ENCODE measurements at regions not wholly inside any gene's neighbourhood (a gene's known extent, or its start where the extent isn't known, plus 50 kb on each side); places are given as distances from the start of the nearest gene placed in this dataset.

- TF ChIP-seq, protein P1, sequence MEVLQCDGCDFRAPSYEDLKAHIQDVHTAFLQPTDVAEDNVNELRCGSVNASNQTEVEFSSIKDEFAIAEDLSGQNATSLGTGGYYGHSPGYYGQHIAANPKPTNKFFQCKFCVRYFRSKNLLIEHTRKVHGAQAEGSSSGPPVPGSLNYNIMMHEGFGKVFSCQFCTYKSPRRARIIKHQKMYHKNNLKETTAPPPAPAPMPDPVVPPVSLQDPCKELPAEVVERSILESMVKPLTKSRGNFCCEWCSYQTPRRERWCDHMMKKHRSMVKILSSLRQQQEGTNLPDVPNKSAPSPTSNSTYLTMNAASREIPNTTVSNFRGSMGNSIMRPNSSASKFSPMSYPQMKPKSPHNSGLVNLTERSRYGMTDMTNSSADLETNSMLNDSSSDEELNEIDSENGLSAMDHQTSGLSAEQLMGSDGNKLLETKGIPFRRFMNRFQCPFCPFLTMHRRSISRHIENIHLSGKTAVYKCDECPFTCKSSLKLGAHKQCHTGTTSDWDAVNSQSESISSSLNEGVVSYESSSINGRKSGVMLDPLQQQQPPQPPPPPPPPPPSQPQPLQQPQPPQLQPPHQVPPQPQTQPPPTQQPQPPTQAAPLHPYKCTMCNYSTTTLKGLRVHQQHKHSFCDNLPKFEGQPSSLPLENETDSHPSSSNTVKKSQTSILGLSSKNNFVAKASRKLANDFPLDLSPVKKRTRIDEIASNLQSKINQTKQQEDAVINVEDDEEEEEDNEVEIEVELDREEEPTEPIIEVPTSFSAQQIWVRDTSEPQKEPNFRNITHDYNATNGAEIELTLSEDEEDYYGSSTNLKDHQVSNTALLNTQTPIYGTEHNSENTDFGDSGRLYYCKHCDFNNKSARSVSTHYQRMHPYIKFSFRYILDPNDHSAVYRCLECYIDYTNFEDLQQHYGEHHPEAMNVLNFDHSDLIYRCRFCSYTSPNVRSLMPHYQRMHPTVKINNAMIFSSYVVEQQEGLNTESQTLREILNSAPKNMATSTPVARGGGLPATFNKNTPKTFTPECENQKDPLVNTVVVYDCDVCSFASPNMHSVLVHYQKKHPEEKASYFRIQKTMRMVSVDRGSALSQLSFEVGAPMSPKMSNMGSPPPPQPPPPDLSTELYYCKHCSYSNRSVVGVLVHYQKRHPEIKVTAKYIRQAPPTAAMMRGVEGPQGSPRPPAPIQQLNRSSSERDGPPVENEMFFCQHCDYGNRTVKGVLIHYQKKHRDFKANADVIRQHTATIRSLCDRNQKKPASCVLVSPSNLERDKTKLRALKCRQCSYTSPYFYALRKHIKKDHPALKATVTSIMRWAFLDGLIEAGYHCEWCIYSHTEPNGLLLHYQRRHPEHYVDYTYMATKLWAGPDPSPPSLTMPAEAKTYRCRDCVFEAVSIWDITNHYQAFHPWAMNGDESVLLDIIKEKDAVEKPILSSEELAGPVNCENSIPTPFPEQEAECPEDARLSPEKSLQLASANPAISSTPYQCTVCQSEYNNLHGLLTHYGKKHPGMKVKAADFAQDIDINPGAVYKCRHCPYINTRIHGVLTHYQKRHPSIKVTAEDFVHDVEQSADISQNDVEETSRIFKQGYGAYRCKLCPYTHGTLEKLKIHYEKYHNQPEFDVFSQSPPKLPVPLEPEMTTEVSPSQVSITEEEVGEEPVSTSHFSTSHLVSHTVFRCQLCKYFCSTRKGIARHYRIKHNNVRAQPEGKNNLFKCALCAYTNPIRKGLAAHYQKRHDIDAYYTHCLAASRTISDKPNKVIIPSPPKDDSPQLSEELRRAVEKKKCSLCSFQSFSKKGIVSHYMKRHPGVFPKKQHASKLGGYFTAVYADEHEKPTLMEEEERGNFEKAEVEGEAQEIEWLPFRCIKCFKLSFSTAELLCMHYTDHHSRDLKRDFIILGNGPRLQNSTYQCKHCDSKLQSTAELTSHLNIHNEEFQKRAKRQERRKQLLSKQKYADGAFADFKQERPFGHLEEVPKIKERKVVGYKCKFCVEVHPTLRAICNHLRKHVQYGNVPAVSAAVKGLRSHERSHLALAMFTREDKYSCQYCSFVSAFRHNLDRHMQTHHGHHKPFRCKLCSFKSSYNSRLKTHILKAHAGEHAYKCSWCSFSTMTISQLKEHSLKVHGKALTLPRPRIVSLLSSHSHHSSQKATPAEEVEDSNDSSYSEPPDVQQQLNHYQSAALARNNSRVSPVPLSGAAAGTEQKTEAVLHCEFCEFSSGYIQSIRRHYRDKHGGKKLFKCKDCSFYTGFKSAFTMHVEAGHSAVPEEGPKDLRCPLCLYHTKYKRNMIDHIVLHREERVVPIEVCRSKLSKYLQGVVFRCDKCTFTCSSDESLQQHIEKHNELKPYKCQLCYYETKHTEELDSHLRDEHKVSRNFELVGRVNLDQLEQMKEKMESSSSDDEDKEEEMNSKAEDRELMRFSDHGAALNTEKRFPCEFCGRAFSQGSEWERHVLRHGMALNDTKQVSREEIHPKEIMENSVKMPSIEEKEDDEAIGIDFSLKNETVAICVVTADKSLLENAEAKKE (CRISPR knock-in tag; IDR thresholded peaks at IDR 0.05) = no peak
- no peak for TF ChIP-seq ZNF331 (CRISPR knock-in tag; IDR thresholded peaks at IDR 0.05; ENCODE audit: low read depth)
- TF ChIP-seq CTCF (conservative IDR thresholded peaks at IDR 0.05; ENCODE audit: low read depth in 2 of 2) = no peak
- TF ChIP-seq, protein P2, sequence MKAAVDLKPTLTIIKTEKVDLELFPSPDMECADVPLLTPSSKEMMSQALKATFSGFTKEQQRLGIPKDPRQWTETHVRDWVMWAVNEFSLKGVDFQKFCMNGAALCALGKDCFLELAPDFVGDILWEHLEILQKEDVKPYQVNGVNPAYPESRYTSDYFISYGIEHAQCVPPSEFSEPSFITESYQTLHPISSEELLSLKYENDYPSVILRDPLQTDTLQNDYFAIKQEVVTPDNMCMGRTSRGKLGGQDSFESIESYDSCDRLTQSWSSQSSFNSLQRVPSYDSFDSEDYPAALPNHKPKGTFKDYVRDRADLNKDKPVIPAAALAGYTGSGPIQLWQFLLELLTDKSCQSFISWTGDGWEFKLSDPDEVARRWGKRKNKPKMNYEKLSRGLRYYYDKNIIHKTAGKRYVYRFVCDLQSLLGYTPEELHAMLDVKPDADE (IDR thresholded peaks at IDR 0.05) = no peak
- no peak for TF ChIP-seq EZH2phosphoT487 (IDR thresholded peaks at IDR 0.05; ENCODE audit: unreplicated experiment)
- TF ChIP-seq ZNF114 (CRISPR knock-in tag; IDR thresholded peaks at IDR 0.05) = no peak
- no peak for TF ChIP-seq STAT1 (IDR thresholded peaks at IDR 0.05; ENCODE audit: unreplicated experiment)
- TF ChIP-seq JUNB (IDR thresholded peaks at IDR 0.05; ENCODE audit: unreplicated experiment) = no peak
- no peak for TF ChIP-seq EZH2 (IDR thresholded peaks at IDR 0.05; ENCODE audit: low read depth, unreplicated experiment)
- TF ChIP-seq, protein P3, sequence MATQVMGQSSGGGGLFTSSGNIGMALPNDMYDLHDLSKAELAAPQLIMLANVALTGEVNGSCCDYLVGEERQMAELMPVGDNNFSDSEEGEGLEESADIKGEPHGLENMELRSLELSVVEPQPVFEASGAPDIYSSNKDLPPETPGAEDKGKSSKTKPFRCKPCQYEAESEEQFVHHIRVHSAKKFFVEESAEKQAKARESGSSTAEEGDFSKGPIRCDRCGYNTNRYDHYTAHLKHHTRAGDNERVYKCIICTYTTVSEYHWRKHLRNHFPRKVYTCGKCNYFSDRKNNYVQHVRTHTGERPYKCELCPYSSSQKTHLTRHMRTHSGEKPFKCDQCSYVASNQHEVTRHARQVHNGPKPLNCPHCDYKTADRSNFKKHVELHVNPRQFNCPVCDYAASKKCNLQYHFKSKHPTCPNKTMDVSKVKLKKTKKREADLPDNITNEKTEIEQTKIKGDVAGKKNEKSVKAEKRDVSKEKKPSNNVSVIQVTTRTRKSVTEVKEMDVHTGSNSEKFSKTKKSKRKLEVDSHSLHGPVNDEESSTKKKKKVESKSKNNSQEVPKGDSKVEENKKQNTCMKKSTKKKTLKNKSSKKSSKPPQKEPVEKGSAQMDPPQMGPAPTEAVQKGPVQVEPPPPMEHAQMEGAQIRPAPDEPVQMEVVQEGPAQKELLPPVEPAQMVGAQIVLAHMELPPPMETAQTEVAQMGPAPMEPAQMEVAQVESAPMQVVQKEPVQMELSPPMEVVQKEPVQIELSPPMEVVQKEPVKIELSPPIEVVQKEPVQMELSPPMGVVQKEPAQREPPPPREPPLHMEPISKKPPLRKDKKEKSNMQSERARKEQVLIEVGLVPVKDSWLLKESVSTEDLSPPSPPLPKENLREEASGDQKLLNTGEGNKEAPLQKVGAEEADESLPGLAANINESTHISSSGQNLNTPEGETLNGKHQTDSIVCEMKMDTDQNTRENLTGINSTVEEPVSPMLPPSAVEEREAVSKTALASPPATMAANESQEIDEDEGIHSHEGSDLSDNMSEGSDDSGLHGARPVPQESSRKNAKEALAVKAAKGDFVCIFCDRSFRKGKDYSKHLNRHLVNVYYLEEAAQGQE (IDR thresholded peaks at IDR 0.05; ENCODE audit: unreplicated experiment) = no peak
- no peak for TF ChIP-seq CREB1 (CRISPR knock-in tag; IDR thresholded peaks at IDR 0.05; ENCODE audit: low read depth)
- TF ChIP-seq NANOG (IDR thresholded peaks at IDR 0.05; ENCODE audit: borderline replicate concordance) = no peak
- no peak for TF ChIP-seq POLR2AphosphoS5 (IDR thresholded peaks at IDR 0.05; ENCODE audit: low read depth)
- Mint-ChIP-seq H3K9me3 (no peaks in the 10 kb centered on the region), H3K4me1 (no peaks in the 10 kb centered on the region), H3K27ac (no peak overlapping the region), H3K4me3 (no peak overlapping the region), H3K27me3 (ENCODE audit: insufficient read depth, low read depth, poor library complexity) (no peaks in the 10 kb centered on the region), H3K36me3 (ENCODE audit: low read depth) (no peaks in the 10 kb centered on the region)
- no peak for DNase-seq (ENCODE audit: low spot score)
- Histone ChIP-seq H3F3A (replicated peaks; ENCODE audit: low read depth) (no peaks in the 10 kb centered on the region), H3K9me2 (ENCODE audit: insufficient read depth) (no peaks in the 10 kb centered on the region), H3K4me2 (no peak overlapping the region), H3K4me3 (no peak overlapping the region), H3K4me1 (ENCODE audit: insufficient read depth) (no peaks in the 10 kb centered on the region), H3K27ac (ENCODE audit: low read depth) (no peak overlapping the region), H4K20me1 (replicated peaks; ENCODE audit: insufficient read depth) (no peaks in the 10 kb centered on the region), H2AFZ (no peak overlapping the region), H3K79me2 (replicated peaks; ENCODE audit: insufficient read depth) (no peaks in the 10 kb centered on the region), H3K27me3 (ENCODE audit: insufficient read depth) (no peaks in the 10 kb centered on the region), H3K36me3 (ENCODE audit: insufficient read depth) (no peaks in the 10 kb centered on the region)
- no peak for ATAC-seq
Observed at GRCh38 chr13:62837895-62838294, 1422.2 kb upstream of the PCDH20 start.

Data from GM23338 (cell line).